ENCODE measurements at regions not wholly inside any gene's neighbourhood (a gene's known extent, or its start where the extent isn't known, plus 50 kb on each side); places are given as distances from the start of the nearest gene placed in this dataset.

- intact Hi-C loops (cut with DNase I), result no loop called here
- ATAC-seq (ENCODE audit: poor library complexity) (no peak), DNase-seq (no peak)
Measured at GRCh38 chr6:164035900-164036485, 621.5 kb downstream of the QKI start.

GRCh38 chr6:164034602-164035140 is 620.2 kb downstream of the QKI start:
- ATAC-seq (ENCODE audit: poor library complexity) (no peak), DNase-seq (no peak)
- intact Hi-C loops (cut with DNase I), result no loop called here

DNA sequence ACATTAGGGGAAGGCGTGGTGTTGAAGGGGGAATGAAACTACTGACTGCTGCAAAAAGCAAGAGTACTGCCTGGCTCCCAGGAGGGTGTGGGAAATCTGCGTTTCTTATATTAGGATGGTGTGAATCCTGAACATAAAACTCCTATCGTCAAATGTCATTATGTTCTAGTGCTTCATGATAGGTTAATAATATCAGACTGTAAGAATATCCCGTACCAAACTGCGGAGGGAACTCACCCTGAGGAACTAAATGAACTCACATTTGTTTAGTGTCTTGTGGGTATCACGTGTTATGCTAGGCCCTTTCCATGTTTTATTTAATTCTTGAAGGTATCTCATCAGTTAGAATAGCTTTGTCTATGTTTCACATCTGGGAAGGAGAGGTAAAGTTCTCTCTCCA is 610.7 kb downstream of the QKI start:
- ATAC-seq (ENCODE audit: poor library complexity), result no peak
- intact Hi-C loops (cut with DNase I), result no loop called here
- no peak for DNase-seq

- DNase-seq, result no peak
- intact Hi-C loops (cut with DNase I), result no loop called here
- ATAC-seq (ENCODE audit: poor library complexity), result peak; percentile 48
Measured at GRCh38 chr6:164023535-164023934, 609.0 kb downstream of the QKI start.

DNA sequence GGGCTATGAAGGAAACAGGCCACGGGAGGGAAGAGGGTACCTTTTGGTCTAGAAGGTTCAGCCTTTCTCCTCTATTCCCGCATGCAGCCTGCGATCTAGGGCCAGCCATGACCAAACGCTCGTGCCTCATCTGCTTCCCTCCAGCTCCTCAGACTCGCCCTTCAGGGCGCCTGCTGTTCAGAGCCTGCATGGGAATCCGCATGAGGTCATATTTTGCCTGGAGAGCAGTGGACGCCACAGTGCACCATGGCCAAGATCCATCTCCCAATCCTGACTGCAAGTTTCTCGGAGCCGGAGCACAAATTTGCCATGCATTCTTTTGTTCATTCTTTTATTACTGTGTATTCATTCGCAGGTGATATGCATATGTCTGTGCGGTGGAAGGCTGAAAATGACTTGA is 608.1 kb downstream of the QKI start:
- intact Hi-C loops (cut with DNase I), result no loop called here
- peak; percentile 67 for ATAC-seq (ENCODE audit: poor library complexity)
- DNase-seq, result peak; percentile 44

DNA sequence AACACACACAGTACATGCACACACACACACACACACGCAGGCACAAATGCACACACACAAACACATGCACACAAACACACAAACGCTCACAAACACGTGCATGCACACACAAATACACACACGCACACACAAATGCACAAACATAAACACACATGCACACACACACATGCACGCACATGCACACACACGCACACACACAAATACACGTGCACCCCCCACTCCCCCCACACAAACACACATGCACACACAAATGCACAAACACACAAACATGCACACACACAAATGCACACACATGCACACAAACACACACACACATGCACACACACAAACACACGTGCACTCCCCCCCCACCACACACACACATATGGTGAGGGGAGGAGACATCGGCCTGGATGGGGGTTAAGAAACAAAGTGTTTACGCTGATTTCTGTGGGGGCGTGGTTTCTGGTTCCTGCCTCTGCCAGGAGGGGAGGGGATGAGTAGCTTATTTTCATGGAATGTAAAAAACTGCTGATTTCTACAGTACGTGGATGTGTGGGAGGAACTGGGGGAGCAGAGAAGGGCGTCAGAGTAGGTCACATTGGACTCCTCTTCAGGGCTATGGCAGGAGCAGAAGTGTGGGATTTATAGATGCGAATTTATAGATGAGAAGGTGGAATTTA is 607.2 kb downstream of the QKI start:
- peak; percentile 31 for ATAC-seq (ENCODE audit: poor library complexity)
- no peak for DNase-seq
- intact Hi-C loops (cut with DNase I), result no loop called here

DNA sequence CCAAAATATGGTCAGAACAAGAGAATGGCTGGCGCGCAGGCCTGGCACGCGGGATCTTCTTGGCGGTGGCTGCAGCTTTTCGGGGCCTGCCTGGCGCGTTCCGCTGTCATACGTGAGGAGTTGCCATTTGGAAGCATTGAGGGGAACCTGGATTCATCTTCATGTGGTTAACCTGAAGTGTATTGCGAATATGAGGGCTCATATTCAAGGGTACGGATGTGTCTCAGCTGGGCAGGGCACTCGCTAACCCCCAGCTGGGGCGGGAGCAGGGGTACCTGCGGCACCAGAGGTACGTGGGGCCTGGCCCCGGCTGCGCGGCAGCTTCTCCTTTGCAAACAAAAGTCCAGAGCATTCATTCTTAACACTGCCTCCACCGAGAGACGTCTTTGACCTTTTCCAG is 605.6 kb downstream of the QKI start:
- no peak for DNase-seq
- intact Hi-C loops (cut with DNase I), result no loop called here
- ATAC-seq (ENCODE audit: poor library complexity), result no peak

GRCh38 chr6:164018133-164018532 is 603.6 kb downstream of the QKI start:
- ATAC-seq (ENCODE audit: poor library complexity), result no peak
- intact Hi-C loops (cut with DNase I), result no loop called here
- no peak for DNase-seq

DNA sequence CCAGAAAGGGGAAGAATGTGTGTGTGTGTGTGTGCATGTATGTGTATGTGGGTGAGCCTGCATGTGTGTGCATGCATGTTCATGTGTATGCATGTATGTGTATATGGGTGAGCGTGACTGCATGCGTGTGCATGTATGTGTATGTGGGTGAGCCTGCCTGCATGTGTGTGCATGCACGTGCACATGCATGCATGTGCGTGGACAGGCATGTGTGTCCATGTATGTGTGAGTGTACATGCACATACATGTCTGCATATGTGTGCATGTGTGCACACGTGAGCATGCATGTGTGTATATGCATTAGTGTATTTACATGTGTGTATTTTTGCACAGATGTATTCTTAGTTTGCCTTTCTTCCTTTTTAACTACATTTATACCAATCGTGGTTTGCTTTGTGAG is 601.5 kb downstream of the QKI start:
- ATAC-seq (ENCODE audit: poor library complexity) (no peak), DNase-seq (no peak)
- intact Hi-C loops (cut with DNase I), result no loop called here

DNA sequence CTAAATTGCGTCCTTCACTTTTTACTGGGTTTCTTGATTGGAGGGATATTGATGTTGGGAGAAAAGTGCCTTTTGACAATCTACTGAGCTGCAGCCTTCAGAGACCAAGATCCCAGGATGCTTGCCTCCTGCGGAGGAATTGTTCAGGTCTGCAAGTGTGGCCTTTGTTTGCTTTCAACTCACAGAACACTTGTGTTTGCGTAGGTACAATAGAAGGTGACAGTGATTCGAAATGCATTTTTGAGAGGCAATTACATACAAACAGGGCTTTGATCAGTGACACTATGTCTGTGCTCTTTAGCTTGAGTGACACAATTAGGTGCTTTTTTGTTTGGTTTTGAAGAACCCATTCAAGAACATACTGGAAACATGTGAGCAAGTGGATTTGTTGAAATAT is 600.6 kb downstream of the QKI start:
- no peak for ATAC-seq (ENCODE audit: poor library complexity)
- no peak for DNase-seq
- intact Hi-C loops (cut with DNase I), result no loop called here

DNA sequence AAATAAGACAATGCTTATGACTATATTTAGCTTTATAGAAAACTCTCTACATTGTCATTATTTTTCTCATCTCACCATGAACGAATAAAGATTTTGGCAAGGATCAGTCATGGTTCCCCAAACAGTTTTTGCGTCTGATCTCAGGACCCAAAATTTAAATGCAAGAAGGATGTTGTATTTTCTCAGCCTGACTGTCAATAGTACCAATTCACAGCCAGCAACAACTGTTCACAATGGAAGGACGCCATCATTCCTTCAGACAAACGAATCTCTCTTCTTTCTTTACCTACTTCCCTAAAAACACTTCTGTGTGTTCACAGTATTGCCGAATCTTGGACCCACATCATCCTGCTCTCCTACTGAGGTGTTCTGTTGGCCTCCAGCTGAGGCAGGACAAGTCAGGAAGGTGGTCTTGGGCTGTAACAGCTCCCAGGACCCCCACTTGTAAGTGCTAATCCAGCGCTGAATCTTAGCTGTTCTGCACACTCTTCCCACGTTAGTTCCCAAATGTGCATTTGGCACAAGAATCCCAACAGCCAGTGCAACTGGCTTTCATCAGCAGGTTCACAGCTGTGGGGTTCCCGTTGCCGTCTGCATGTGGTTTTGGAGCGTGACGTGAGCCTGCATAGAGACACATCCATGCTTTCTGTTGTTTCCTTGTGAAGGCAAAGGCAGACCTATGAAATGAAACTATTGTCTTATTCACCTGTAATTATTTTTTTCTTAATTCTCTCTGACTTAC is 600.0 kb downstream of the QKI start:
- intact Hi-C loops (cut with DNase I), result no loop called here
- DNase-seq, result no peak

GRCh38 chr6:164013480-164014208 is 599.1 kb downstream of the QKI start:
- no peak for ATAC-seq (ENCODE audit: poor library complexity)
- intact Hi-C loops (cut with DNase I), result no loop called here
- DNase-seq, result no peak

More for the DNA sequence above, 600.0 kb downstream of the QKI start:
- ATAC-seq (ENCODE audit: poor library complexity), result peak; percentile 60

DNA sequence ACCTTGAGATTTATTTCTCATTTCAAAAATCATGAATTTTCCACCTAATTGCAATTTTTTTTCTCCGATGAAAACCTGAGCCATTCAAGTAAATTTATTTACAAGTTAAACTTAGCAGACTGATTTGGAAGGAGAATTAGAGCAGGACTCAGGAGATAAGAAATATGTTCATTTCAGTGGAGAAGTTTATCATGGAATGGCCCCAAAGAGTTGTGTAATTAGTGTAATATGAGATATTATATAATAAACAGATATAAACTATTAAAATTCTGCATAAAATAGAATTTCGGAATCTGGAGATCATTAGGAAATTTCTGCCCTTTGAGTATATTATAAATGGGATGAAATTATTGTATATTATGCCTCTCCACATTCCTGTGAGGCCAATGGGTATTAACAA is 596.8 kb downstream of the QKI start:
- no peak for ATAC-seq (ENCODE audit: poor library complexity)
- DNase-seq, result no peak
- intact Hi-C loops (cut with DNase I), result no loop called here

GRCh38 chr6:164010441-164011103 is 596.1 kb downstream of the QKI start:
- ATAC-seq (ENCODE audit: poor library complexity), result peak; percentile 75
- intact Hi-C loops (cut with DNase I), result no loop called here
- DNase-seq, result peak; percentile 55

DNA sequence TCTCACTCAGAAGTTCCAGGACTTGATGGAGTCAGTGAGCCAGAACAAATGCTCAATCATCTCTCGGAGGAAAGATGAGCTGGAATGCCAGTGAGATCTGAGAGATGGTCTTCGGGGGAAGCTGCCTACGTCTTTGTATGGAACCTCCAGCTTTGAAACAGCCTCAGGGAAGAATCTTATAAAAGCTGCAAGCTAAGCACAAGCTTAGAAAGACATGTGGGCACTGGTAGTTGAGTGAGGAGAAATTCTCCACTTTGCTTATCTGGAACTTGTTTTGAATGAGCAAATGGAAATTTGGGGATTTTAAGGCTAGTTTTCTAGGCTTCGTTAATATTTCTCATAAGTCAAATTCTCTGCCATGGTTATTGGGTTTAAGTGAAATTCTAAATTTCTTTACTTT is 594.4 kb downstream of the QKI start:
- DNase-seq, result no peak
- intact Hi-C loops (cut with DNase I), result no loop called here

GRCh38 chr6:164007881-164008280 is 593.4 kb downstream of the QKI start:
- DNase-seq (no peak), ATAC-seq (ENCODE audit: poor library complexity) (no peak)
- intact Hi-C loops (cut with DNase I), result no loop called here

More for the DNA sequence above, 594.4 kb downstream of the QKI start:
- ATAC-seq (ENCODE audit: poor library complexity), result no peak

DNA sequence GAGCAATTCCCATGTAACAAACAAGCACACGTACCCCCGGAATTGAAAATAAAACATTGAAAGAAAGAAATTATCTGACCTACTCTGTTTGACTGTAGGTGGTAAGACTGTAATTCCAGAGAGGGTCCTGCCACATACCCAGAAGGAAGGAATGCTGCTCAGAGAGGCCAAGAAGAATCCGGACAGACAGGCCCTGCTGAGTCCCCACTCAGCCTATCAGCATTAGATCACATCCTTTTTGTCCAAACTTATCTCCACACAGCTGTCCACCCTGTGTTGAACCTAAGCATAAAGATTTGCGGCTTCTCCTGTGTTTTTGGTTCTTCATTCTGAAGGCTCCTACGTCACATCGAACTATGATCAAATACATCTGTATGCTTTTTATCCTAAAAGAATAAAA is 591.9 kb downstream of the QKI start:
- ATAC-seq (ENCODE audit: poor library complexity), result no peak
- no peak for DNase-seq
- intact Hi-C loops (cut with DNase I), result no loop called here

DNA sequence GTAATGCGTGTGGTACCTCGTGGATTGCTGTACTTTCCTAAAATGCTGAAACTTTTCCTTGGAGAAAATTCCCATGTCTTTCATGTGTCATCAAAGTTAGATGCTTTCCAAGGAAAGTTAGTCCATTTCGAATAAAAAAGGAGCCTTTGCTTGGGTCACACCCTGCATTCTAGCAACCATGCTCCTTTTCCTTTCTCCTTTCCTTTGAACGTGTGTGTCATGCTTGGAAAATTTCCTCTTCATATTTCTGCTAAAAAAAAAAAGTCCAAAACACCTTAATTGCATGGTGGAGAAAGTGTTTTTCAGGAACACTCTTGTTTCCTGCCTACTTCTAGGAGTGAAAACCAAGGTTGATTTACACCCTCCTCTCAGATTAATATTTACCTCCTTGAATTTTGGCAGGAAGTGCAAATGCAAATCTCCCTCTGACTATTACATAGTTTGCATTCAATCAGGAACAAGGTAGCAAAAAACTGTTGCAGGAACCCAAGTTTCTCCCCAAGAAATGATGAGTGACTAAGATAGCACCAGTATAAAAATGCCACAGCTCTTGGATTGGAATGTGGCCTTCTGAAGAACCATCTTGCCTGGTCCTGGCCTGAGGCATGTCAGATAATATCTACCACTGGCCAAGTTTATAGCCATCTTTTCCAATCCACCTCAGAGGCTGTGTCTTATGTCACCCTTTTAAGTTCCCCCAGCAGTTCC is 590.6 kb downstream of the QKI start:
- ATAC-seq (ENCODE audit: poor library complexity) (no peak), DNase-seq (no peak)
- intact Hi-C loops (cut with DNase I), result no loop called here
